ENCODE measurements at regions not wholly inside any gene's neighbourhood (a gene's known extent, or its start where the extent isn't known, plus 50 kb on each side); places are given as distances from the start of the nearest gene placed in this dataset.

GRCh38 chr2:75342504-75343175, 143.3 kb upstream of the TACR1 start:
- H3K4me1 ChIP-seq, result no peaks in the 10 kb centered on the region
- H3K27me3 ChIP-seq (ENCODE audit: low read depth), result no peaks in the 10 kb centered on the region
- H3K27ac ChIP-seq (replicated peaks), result no peak overlapping the region
- no peaks in the 10 kb centered on the region for H3K9me3 ChIP-seq (replicated peaks)
- H3K36me3 ChIP-seq, result no peaks in the 10 kb centered on the region
- intact Hi-C loops (cut with micrococcal nuclease), result no loop called here
- TF ChIP-seq, protein P1, sequence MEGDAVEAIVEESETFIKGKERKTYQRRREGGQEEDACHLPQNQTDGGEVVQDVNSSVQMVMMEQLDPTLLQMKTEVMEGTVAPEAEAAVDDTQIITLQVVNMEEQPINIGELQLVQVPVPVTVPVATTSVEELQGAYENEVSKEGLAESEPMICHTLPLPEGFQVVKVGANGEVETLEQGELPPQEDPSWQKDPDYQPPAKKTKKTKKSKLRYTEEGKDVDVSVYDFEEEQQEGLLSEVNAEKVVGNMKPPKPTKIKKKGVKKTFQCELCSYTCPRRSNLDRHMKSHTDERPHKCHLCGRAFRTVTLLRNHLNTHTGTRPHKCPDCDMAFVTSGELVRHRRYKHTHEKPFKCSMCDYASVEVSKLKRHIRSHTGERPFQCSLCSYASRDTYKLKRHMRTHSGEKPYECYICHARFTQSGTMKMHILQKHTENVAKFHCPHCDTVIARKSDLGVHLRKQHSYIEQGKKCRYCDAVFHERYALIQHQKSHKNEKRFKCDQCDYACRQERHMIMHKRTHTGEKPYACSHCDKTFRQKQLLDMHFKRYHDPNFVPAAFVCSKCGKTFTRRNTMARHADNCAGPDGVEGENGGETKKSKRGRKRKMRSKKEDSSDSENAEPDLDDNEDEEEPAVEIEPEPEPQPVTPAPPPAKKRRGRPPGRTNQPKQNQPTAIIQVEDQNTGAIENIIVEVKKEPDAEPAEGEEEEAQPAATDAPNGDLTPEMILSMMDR (IDR thresholded peaks at IDR 0.05; ENCODE audit: borderline replicate concordance), result no peak
- DNase-seq, result no peak
- H3K4me3 ChIP-seq, result no peak overlapping the region

- no peaks in the 10 kb centered on the region for H3K9me3 ChIP-seq (replicated peaks)
- no peak overlapping the region for H3K27ac ChIP-seq (replicated peaks)
- no peaks in the 10 kb centered on the region for H3K36me3 ChIP-seq
- no peaks in the 10 kb centered on the region for H3K27me3 ChIP-seq (ENCODE audit: low read depth)
- no peak overlapping the region for H3K4me3 ChIP-seq
- TF ChIP-seq, protein P1 (IDR thresholded peaks at IDR 0.05; ENCODE audit: borderline replicate concordance), result no peak
- DNase-seq, result no peak
- intact Hi-C loops (cut with micrococcal nuclease), result no loop called here
- H3K4me1 ChIP-seq, result no peaks in the 10 kb centered on the region
Measured at GRCh38 chr2:75340560-75340959, 141.2 kb upstream of the TACR1 start.

DNA sequence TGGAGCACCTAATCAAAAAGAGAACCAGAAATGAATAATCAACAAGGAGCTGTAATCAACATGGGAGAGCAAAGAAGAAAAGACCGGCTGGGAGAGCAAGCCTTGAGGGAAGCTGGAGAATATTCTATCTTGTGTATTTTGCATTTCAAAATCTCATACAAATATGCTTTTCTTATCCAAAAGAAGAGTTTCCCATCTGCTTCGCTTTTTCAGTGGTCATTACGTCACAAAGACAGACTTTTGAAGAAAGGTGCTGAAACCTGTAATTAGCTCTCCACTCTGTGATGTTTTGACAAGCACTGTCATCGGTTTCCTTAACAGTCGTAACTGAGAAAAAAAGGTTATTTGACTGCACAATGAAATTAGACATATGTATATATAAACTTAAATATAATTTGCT, 139.1 kb upstream of the TACR1 start:
- no peak for DNase-seq
- H3K4me3 ChIP-seq, result no peak overlapping the region
- H3K9me3 ChIP-seq (replicated peaks), result no peaks in the 10 kb centered on the region
- H3K27ac ChIP-seq (replicated peaks), result no peak overlapping the region
- no peaks in the 10 kb centered on the region for H3K27me3 ChIP-seq (ENCODE audit: low read depth)
- no peaks in the 10 kb centered on the region for H3K36me3 ChIP-seq
- no peaks in the 10 kb centered on the region for H3K4me1 ChIP-seq
- intact Hi-C loops (cut with micrococcal nuclease), result no loop called here
- TF ChIP-seq, protein P1 (IDR thresholded peaks at IDR 0.05; ENCODE audit: borderline replicate concordance), result no peak

DNA sequence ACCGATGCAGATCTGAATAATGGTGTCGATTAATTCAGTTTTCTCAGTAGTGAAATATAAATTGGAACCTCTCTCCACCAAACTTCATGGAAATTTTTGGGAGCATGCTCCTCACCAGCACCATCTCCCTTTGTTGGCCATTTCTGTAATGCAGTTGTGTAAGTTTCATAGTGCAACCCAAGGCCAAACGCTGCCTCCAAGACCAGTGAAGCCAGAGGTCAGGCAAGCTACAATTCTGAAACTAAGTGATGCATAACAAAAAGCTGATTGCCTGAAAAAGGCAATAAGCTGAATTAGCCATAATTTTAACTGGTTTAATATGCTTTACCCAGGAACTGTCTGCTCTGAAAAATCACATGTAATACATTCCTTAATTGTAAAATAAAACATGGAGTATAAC, 138.3 kb upstream of the TACR1 start:
- Histone ChIP-seq H3K36me3 (no peaks in the 10 kb centered on the region), H3K9me3 (replicated peaks) (no peaks in the 10 kb centered on the region), H3K4me1 (no peaks in the 10 kb centered on the region), H3K27me3 (ENCODE audit: low read depth) (no peaks in the 10 kb centered on the region), H3K4me3 (no peak overlapping the region), H3K27ac (replicated peaks) (no peak overlapping the region)
- intact Hi-C loops (cut with micrococcal nuclease), result no loop called here
- TF ChIP-seq, protein P1 (IDR thresholded peaks at IDR 0.05; ENCODE audit: borderline replicate concordance), result no peak
- DNase-seq, result no peak

- no peaks in the 10 kb centered on the region for H3K9me3 ChIP-seq (replicated peaks)
- no peak for DNase-seq
- no peaks in the 10 kb centered on the region for H3K4me1 ChIP-seq
- TF ChIP-seq, protein P1 (IDR thresholded peaks at IDR 0.05; ENCODE audit: borderline replicate concordance), result no peak
- no peaks in the 10 kb centered on the region for H3K36me3 ChIP-seq
- H3K4me3 ChIP-seq, result no peak overlapping the region
- intact Hi-C loops (cut with micrococcal nuclease), result no loop called here
- H3K27ac ChIP-seq (replicated peaks), result no peak overlapping the region
- H3K27me3 ChIP-seq (ENCODE audit: low read depth), result no peaks in the 10 kb centered on the region
Measured at GRCh38 chr2:75337016-75337415, 137.7 kb upstream of the TACR1 start.
